ENCODE measurements at regions not wholly inside any gene's neighbourhood (a gene's known extent, or its start where the extent isn't known, plus 50 kb on each side); places are given as distances from the start of the nearest gene placed in this dataset.

DNA sequence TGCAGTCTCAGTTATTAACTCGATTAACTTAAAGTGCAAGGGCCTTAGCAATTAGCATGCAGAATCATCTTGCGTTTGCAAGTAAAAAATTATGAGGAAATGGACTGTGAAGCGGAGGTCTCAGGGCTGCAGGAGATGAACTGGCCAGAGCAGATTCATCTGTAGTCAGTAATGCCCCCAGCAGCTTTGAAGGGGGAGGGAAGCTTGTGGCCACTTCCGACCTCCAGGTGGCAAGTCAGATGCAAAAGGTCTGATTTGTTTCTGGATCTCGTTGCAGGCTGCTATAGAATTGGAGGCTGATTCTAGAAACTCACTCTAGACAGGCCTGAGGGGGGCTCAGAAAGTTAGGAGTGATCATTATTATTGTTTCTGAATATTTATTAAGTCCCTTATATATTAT, 107.4 kb upstream of the RGS6 start:
- DNase-seq (ENCODE audit: extremely low read depth, low read depth), result no peak
- TF ChIP-seq, protein P1, sequence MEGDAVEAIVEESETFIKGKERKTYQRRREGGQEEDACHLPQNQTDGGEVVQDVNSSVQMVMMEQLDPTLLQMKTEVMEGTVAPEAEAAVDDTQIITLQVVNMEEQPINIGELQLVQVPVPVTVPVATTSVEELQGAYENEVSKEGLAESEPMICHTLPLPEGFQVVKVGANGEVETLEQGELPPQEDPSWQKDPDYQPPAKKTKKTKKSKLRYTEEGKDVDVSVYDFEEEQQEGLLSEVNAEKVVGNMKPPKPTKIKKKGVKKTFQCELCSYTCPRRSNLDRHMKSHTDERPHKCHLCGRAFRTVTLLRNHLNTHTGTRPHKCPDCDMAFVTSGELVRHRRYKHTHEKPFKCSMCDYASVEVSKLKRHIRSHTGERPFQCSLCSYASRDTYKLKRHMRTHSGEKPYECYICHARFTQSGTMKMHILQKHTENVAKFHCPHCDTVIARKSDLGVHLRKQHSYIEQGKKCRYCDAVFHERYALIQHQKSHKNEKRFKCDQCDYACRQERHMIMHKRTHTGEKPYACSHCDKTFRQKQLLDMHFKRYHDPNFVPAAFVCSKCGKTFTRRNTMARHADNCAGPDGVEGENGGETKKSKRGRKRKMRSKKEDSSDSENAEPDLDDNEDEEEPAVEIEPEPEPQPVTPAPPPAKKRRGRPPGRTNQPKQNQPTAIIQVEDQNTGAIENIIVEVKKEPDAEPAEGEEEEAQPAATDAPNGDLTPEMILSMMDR (IDR thresholded peaks at IDR 0.05; ENCODE audit: low read depth, low read length, missing control alignments), result no peak
- H3K4me3 ChIP-seq (replicated peaks; ENCODE audit: low read depth, low read length), result no peak overlapping the region

DNA sequence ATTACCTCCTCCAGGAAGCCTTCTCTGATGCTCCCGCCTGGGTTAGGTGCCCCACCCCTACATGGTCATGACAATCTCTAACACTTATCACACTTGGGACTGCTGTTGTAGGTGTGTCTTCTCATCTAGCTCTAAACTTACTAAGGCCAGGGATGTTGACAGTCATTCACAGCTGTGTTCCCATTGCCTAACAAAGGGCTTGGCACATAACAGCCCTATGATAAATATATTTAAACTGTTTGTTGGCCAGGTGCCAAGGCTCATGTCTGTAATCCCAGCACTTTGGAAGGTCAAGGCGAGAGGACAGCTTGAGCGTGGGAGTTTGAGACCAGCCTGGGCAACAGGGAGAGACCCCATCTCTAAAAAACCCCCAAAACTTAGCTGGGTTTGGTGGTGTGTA, 98.8 kb upstream of the RGS6 start:
- no peak overlapping the region for H3K4me3 ChIP-seq (replicated peaks; ENCODE audit: low read depth, low read length)
- TF ChIP-seq, protein P1 (IDR thresholded peaks at IDR 0.05; ENCODE audit: low read depth, low read length, missing control alignments), result no peak
- no peak for DNase-seq (ENCODE audit: extremely low read depth, low read depth)

DNA sequence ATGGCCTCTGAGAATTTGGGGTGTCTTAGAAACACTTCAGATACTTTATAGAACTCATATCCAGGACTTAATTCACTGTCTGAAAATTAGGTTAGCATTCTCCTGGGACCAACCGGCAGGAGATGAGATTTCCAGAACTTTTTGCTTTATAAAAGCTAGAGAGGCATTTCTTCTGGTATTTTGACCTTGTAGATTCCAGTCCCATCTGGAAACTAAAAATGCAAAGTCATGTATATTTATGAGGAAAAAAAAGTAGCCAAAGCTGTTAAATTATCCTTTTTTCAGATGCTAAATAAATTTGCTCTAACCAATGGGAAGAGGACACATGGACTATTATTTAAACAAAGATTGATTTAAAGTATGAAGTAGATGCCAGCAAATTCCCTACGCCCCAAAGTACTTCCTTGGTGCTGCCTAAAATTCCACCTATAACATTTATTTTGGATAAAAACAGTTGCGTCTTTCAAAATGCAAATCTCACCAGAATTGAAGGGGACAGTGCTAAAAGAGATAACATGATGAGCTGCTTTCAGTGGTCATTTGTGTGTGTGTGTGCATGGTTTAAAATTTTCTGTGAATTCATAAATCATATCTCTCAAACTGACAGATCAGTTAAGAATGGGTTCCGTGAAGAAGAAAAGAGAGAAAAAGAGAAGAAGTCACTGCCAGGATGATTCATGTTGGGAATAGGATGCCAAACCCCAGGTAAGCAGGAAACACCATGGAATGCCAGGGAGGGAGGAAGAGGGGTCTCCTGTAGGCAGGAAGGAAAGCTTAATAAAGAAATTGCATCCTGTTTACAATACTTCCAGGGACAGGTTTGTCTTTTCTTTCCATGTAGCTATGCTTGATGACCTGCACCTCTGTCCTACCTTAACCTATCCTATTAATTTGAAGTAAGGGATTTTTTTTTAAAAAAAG, 97.7 kb upstream of the RGS6 start:
- DNase-seq (ENCODE audit: extremely low read depth, low read depth), result no peak
- no peak overlapping the region for H3K4me3 ChIP-seq (replicated peaks; ENCODE audit: low read depth, low read length)
- TF ChIP-seq, protein P1 (IDR thresholded peaks at IDR 0.05; ENCODE audit: low read depth, low read length, missing control alignments), result no peak

DNA sequence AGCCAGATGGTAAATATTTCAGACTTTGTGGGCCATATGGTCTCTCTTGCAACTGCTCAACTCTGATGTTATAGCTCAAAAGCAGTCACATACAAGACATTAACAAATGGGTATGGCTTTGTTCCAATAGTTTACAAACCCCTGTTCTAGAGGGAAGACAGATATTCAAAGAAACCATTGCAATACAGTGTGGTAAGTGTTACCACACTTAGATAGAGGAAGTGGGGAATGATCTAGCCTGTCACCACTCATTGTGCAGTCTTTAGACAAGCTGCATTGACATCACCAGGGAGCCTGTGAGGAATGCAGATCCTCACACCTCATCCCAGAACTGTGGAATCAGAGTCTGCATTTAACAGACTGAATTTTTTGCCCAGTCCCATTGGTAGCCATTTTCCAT, 80.0 kb upstream of the RGS6 start:
- no peak overlapping the region for H3K4me3 ChIP-seq (replicated peaks; ENCODE audit: low read depth, low read length)
- DNase-seq (ENCODE audit: extremely low read depth, low read depth), result peak; percentile 20
- TF ChIP-seq, protein P1 (IDR thresholded peaks at IDR 0.05; ENCODE audit: low read depth, low read length, missing control alignments), result no peak

DNA sequence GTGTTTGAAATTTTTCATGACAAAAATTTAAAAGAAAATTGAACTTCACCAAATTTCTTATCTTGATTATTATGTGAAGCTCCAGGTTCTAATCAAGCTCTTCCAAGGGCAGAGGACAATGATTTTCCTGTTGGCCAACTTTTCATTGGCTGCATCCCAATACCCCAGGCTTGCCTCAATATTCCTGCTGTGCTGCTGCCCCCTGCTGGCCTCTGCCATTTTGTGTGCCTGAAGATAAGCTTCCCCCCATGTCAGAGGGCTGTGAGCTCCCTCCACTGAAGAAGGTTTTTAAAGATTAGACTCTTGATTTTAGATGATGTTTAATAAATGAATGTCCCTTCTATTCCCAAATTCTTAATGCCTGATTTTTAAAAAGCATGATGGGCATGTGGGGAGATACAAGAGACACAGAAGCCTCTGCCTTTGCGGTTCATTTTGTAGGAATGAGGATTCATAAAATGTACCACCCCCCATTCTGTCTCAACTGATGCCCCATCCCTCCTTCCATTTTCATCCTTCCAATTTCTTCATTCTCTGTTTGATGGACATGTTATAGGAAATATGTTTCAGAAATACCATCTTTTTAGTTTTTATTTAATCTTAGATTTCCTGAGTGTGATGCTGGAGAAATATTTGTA, 76.7 kb upstream of the RGS6 start:
- H3K4me3 ChIP-seq (replicated peaks; ENCODE audit: low read depth, low read length), result no peak overlapping the region
- TF ChIP-seq, protein P1 (IDR thresholded peaks at IDR 0.05; ENCODE audit: low read depth, low read length, missing control alignments), result peak; percentile 88
- DNase-seq (ENCODE audit: extremely low read depth, low read depth), result peak; percentile 51

DNA sequence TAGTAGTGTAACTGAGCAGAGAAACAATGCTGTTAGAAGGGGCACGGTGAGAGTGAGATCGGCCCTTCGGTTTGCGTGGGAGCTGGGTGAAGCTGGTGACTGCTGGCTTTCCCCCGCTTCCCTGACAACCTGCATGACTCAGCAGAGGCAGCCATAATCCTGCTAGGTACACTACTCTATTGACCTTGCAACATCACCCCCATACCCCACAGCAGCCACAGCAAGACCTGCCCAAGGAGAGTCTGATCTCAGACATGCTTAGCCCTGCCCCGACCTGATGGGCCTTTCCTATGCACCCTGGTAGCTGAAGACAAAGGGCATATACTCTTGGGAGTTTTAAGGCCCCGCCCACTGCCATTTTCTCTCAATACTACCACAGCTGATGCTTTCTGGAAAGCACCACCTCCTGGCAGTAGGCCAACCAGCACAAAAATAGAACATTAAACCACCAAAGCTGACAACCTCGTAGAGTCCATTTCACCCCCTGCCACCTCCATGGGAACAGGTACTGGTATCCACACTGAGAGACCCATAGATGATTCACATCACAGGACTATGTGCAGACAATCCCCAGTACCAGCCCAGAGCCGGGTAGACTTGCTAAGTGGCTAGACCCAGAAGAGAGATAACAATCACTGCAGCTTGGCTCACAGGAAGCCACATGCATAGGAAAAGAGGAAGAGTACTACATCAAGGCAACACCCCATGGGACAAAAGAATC, 75.9 kb upstream of the RGS6 start:
- TF ChIP-seq, protein P1 (IDR thresholded peaks at IDR 0.05; ENCODE audit: low read depth, low read length, missing control alignments), result no peak
- DNase-seq (ENCODE audit: extremely low read depth, low read depth), result no peak
- H3K4me3 ChIP-seq (replicated peaks; ENCODE audit: low read depth, low read length), result no peak overlapping the region

All from HFF-Myc (cell line).